IPS-18a (cell line): ENCODE measurements at regions not wholly inside any gene's neighbourhood (a gene's known extent, or its start where the extent isn't known, plus 50 kb on each side); places are given as distances from the start of the nearest gene placed in this dataset.
"Not testable (repeated sequence)": the region's sequence is repeated elsewhere in the genome, so short reads cannot be mapped to it uniquely, and the experiment has no call there.

Experiments used
- H3K27ac ChIP-seq: one replicate; pipeline ENCODE4 v1.5.1; 2013; ENCODE audit warnings: low read length
- H3K27me3 ChIP-seq: one replicate; pipeline ENCODE4 v1.6.1; 2013; ENCODE audit warnings: mild to moderate bottlenecking, low read length; ENCODE audit not compliant: control insufficient read depth, insufficient read depth
- H3K36me3 ChIP-seq: one replicate; pipeline ENCODE4 v1.6.1; 2013; ENCODE audit warnings: low read depth, low read length; ENCODE audit not compliant: control insufficient read depth
- H3K4me1 ChIP-seq: one replicate; pipeline ENCODE4 v1.6.1; 2013; ENCODE audit warnings: low read depth, low read length; ENCODE audit not compliant: control insufficient read depth
- H3K4me3 ChIP-seq: one replicate; pipeline ENCODE4 v1.5.1; 2013; ENCODE audit warnings: low read length
- H3K9ac ChIP-seq: one replicate; pipeline ENCODE4 v1.6.1; 2013; ENCODE audit warnings: mild to moderate bottlenecking, low read length, moderate library complexity
- H3K9me3 ChIP-seq: one replicate; pipeline ENCODE4 v1.6.1; 2013; ENCODE audit warnings: low read depth, low read length; ENCODE audit not compliant: control insufficient read depth

DNA sequence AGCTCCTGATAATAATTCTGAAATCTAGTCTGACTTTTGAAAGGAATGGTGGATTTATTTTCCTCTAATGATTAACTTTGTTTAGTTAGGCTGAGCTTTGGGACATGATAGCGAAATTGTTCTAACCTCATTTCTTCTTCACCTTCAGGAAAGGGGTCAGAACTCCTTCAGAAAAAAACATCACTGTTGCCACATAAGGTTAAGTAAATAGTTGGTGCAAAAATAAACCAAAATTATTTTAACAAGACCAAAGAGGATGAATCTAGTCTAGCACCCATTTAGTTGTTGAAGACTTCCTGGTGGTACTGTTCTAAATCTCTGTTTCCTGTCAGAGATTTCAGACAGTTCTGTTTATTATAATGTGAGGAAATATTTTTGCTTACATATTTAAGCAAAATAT, 379.8 kb downstream of the UTRN start:
- H3K4me1 ChIP-seq, result peaks cover 33% of the 10 kb centered on the region
- H3K27me3 ChIP-seq, result no peaks in the 10 kb centered on the region
- H3K27ac ChIP-seq, result no peak overlapping the region
- no peaks in the 10 kb centered on the region for H3K9me3 ChIP-seq
- H3K4me3 ChIP-seq, result no peak overlapping the region
- H3K9ac ChIP-seq, result no peak overlapping the region
- H3K36me3 ChIP-seq, result no peaks in the 10 kb centered on the region

- no peak overlapping the region for H3K9ac ChIP-seq
- no peak overlapping the region for H3K4me3 ChIP-seq
- peaks cover 22% of the 10 kb centered on the region for H3K4me1 ChIP-seq
- no peaks in the 10 kb centered on the region for H3K9me3 ChIP-seq
- H3K36me3 ChIP-seq, result no peaks in the 10 kb centered on the region
- no peaks in the 10 kb centered on the region for H3K27me3 ChIP-seq
- no peak overlapping the region for H3K27ac ChIP-seq
These were observed 380.9 kb downstream of the UTRN start for GRCh38 chr6:144665932-144666450.

- Histone ChIP-seq H3K27ac (no peak overlapping the region), H3K27me3 (no peaks in the 10 kb centered on the region), H3K4me1 (peaks cover 14% of the 10 kb centered on the region), H3K9ac (no peak overlapping the region), H3K9me3 (no peaks in the 10 kb centered on the region), H3K36me3 (no peaks in the 10 kb centered on the region), H3K4me3 (no peak overlapping the region)
These were observed 381.6 kb downstream of the UTRN start for GRCh38 chr6:144666781-144667180.

DNA sequence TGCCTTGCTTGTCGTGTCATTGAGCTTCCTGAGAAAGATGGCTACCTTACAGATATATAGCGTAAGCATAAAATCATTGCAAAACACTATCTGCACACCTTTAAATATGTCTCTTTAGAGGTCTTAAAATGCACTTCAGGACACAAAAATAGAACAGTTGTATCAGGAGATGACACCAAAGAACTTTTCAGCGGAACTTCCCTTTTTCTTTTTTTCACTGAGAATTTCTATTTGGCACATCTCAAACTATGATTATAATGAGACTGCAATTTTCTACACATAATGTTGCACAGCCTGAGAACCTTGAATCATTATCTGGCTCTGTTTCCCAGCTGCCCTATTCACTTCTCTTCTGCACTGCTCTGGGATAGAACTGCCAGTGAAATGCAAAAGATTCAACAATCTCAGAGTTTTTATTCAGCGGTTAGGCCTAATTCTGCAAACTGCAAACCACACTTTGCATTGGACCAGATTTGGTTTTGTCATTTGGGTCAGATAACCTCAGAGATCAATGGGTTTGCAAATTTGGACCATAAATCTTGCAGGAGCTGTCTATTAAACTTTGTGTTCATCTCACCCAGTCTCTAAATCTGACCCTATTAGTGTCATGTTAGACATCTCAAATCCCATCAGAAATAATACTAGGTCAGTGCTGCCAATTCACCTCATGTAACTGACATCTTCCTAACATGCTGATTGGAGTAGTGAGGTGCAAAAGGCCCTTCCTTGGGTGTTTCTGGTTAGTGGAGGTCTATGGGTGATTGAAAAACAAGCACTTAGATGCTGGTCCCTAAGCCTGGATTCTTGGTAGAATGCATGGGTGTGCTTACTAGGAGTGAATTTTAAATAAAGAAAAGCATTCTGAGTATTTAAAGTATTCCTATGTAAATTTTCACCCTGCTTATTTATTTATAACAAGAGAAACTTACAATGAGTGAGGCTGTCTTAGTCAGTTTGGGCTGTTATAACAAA, 382.7 kb downstream of the UTRN start:
- H3K27ac ChIP-seq, result no peak overlapping the region
- no peak overlapping the region for H3K4me3 ChIP-seq
- peaks cover 5% of the 10 kb centered on the region for H3K4me1 ChIP-seq
- no peak overlapping the region for H3K9ac ChIP-seq
- H3K27me3 ChIP-seq, result no peaks in the 10 kb centered on the region
- H3K9me3 ChIP-seq, result no peaks in the 10 kb centered on the region
- H3K36me3 ChIP-seq, result no peaks in the 10 kb centered on the region

DNA sequence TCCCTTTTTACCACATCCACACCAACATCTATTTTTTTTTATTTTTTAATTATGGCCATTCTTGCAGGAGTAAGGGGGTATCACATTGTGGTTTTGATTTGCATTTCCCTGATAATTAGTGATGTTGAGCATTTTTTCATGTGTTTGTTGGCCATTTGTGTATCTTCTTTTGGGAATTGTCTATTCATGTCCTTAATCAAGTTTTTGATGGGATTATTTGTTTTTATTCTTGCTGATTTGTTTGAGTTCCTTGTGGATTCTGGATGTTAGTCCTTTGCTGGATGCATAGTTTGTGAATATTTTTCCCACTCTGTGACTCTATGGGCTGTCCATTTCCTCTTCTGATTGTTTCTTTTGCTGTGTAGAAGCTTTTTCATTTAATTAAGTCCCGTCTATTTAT, 385.1 kb downstream of the UTRN start:
- not testable (repeated sequence) for H3K4me1 ChIP-seq, H3K9me3 ChIP-seq, H3K4me3 ChIP-seq, H3K27me3 ChIP-seq, H3K36me3 ChIP-seq, H3K27ac ChIP-seq, H3K9ac ChIP-seq

DNA sequence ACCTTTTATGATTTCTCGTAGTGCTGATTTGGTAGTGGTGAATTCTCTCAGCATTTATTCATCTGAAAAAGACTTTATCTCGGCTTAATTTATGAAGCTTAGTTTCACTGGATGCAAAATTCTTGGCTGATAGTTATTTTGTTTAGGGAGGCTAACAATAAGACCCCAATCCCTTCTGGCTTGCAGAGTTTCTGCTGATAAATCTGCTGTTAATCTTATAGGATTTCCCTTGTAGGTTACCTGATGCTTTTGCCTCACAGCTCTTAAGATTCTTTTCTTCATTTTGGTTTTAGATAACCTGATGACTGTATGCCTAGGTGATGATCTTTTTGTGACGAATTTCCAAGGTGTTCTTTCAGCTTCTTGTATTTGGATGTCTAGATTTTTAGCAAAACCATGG, 388.7 kb downstream of the UTRN start:
- no peak overlapping the region for H3K27ac ChIP-seq
- H3K4me1 ChIP-seq, result no peaks in the 10 kb centered on the region
- H3K9ac ChIP-seq, result no peak overlapping the region
- H3K9me3 ChIP-seq, result peaks cover 9% of the 10 kb centered on the region
- H3K36me3 ChIP-seq, result no peaks in the 10 kb centered on the region
- H3K4me3 ChIP-seq, result no peak overlapping the region
- H3K27me3 ChIP-seq, result no peaks in the 10 kb centered on the region

DNA sequence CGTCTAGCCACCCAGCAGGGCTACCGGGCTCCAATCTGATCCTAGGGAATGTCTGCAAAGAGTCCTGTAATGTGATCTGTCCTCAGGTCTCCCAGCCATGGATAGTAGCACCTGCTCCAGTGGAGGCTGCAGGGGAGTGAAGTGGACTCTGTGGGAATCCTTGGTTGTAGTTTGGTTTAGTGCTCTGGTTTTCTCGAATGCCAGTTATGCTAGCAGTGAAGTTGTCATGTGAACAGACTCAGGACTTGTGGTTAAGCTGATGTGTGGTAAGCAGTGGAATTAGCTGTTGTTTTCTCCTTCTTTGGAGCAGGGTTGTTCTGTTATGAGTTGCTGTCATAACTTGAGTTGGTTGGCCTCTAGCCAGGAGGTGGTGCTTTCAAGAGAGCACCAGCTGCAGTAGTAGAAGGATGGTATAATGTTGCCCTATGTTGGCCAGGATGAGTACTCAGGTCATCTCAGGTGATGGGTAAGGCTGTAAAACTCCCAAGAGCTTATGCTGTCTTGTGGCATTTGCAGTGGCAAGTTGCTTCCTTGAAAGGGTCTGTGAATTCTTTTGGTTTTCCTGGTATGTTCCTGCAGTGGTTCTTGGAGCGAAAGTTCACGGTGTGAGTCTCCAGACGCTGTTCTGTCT, 390.2 kb downstream of the UTRN start:
- Histone ChIP-seq H3K27me3 (no peaks in the 10 kb centered on the region), H3K4me1 (no peaks in the 10 kb centered on the region), H3K4me3 (no peak overlapping the region), H3K9me3 (peaks cover 9% of the 10 kb centered on the region), H3K27ac (no peak overlapping the region), H3K36me3 (no peaks in the 10 kb centered on the region), H3K9ac (no peak overlapping the region)

GRCh38 chr6:144676310-144676709, 391.2 kb downstream of the UTRN start:
- H3K36me3 ChIP-seq, H3K9me3 ChIP-seq, H3K9ac ChIP-seq, H3K27ac ChIP-seq, H3K27me3 ChIP-seq, H3K4me1 ChIP-seq, H3K4me3 ChIP-seq: not testable (repeated sequence)

GRCh38 chr6:144677263-144677662, 392.1 kb downstream of the UTRN start:
- not testable (repeated sequence) for H3K27ac ChIP-seq, H3K4me1 ChIP-seq, H3K9me3 ChIP-seq, H3K36me3 ChIP-seq, H3K9ac ChIP-seq, H3K27me3 ChIP-seq, H3K4me3 ChIP-seq

- no peak overlapping the region for H3K4me3 ChIP-seq
- H3K4me1 ChIP-seq, result no peaks in the 10 kb centered on the region
- H3K9me3 ChIP-seq, result peaks cover 8% of the 10 kb centered on the region
- H3K9ac ChIP-seq, result no peak overlapping the region
- no peaks in the 10 kb centered on the region for H3K27me3 ChIP-seq
- H3K27ac ChIP-seq, result no peak overlapping the region
- H3K36me3 ChIP-seq, result no peaks in the 10 kb centered on the region
These were observed 393.7 kb downstream of the UTRN start for GRCh38 chr6:144678844-144679243.

- Histone ChIP-seq H3K9me3 (peaks cover 4% of the 10 kb centered on the region), H3K4me3 (no peak overlapping the region), H3K36me3 (no peaks in the 10 kb centered on the region), H3K9ac (no peak overlapping the region), H3K27ac (no peak overlapping the region), H3K27me3 (no peaks in the 10 kb centered on the region), H3K4me1 (no peaks in the 10 kb centered on the region)
These were observed 396.2 kb downstream of the UTRN start for GRCh38 chr6:144681334-144681733.
